ENCODE measurements at regions not wholly inside any gene's neighbourhood (a gene's known extent, or its start where the extent isn't known, plus 50 kb on each side); places are given as distances from the start of the nearest gene placed in this dataset.

- DNase-seq (ENCODE audit: low read depth) (no peak), FAIRE-seq (no peak)
- Histone ChIP-seq H3K4me3 (ENCODE audit: low read depth, low read length) (no peak overlapping the region), H3K27me3 (ENCODE audit: control insufficient read depth, insufficient read depth, low read length) (no peaks in the 10 kb centered on the region), H3K36me3 (ENCODE audit: control insufficient read depth, insufficient read depth, low read length) (no peaks in the 10 kb centered on the region)
- TF ChIP-seq, protein P1, sequence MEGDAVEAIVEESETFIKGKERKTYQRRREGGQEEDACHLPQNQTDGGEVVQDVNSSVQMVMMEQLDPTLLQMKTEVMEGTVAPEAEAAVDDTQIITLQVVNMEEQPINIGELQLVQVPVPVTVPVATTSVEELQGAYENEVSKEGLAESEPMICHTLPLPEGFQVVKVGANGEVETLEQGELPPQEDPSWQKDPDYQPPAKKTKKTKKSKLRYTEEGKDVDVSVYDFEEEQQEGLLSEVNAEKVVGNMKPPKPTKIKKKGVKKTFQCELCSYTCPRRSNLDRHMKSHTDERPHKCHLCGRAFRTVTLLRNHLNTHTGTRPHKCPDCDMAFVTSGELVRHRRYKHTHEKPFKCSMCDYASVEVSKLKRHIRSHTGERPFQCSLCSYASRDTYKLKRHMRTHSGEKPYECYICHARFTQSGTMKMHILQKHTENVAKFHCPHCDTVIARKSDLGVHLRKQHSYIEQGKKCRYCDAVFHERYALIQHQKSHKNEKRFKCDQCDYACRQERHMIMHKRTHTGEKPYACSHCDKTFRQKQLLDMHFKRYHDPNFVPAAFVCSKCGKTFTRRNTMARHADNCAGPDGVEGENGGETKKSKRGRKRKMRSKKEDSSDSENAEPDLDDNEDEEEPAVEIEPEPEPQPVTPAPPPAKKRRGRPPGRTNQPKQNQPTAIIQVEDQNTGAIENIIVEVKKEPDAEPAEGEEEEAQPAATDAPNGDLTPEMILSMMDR (IDR thresholded peaks at IDR 0.05; ENCODE audit: insufficient read depth, low read length, severe bottlenecking): no peak
These were observed 118.1 kb downstream of the GLRX3 start for GRCh38 chr10:130254243-130254642.

GRCh38 chr10:130254662-130255061, 118.5 kb downstream of the GLRX3 start:
- DNase-seq (ENCODE audit: low read depth) (no peak), FAIRE-seq (no peak)
- no peak overlapping the region for H3K4me3 ChIP-seq (ENCODE audit: low read depth, low read length)
- TF ChIP-seq, protein P1 (IDR thresholded peaks at IDR 0.05; ENCODE audit: insufficient read depth, low read length, severe bottlenecking): no peak
- no peaks in the 10 kb centered on the region for H3K27me3 ChIP-seq (ENCODE audit: control insufficient read depth, insufficient read depth, low read length)
- no peaks in the 10 kb centered on the region for H3K36me3 ChIP-seq (ENCODE audit: control insufficient read depth, insufficient read depth, low read length)

DNA sequence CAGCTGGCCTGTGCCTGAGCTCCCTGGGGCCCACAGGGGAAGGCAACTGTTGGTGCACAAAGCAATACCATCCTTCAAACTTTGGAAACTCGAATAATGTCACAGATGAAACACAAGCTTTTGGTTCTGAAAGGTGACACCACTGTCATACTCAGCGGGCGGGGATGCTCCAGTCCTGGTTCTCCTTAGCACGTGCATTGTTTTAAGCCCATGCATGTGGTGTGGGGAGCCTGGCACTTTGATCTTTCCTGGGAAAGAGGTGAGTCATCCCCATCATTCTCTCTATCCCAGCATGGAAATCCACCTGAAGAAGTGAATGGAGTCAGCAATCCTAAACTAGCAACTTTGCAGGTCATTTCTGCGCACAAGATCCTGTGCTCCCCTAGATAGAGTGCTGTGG, 119.6 kb downstream of the GLRX3 start:
- H3K4me3 ChIP-seq (ENCODE audit: low read depth, low read length): no peak overlapping the region
- TF ChIP-seq, protein P1 (IDR thresholded peaks at IDR 0.05; ENCODE audit: insufficient read depth, low read length, severe bottlenecking): no peak
- no peaks in the 10 kb centered on the region for H3K27me3 ChIP-seq (ENCODE audit: control insufficient read depth, insufficient read depth, low read length)
- FAIRE-seq (no peak), DNase-seq (ENCODE audit: low read depth) (no peak)
- H3K36me3 ChIP-seq (ENCODE audit: control insufficient read depth, insufficient read depth, low read length): no peaks in the 10 kb centered on the region

DNA sequence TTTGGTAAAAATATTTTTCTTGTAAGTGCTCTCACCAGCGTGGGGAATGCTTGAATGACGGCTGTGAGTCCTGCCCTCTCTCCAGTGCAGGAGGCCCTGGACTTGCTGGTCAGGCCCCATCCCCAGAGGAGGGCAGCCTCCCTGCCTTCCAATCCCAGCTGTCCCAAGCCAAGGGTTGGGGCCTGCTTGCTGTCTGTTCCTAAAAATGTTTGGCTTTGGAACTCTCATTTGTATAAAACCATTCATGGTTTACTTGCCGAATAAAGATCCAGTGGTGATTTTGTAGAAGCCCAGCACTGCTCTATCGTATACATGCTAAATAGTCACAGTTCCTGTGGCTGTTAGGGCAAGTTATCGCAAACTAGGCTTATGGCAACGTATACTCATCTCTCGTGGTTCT, 121.7 kb downstream of the GLRX3 start:
- H3K4me3 ChIP-seq (ENCODE audit: low read depth, low read length): no peak overlapping the region
- FAIRE-seq (peak; percentile 47), DNase-seq (ENCODE audit: low read depth) (no peak)
- no peaks in the 10 kb centered on the region for H3K36me3 ChIP-seq (ENCODE audit: control insufficient read depth, insufficient read depth, low read length)
- TF ChIP-seq, protein P1 (IDR thresholded peaks at IDR 0.05; ENCODE audit: insufficient read depth, low read length, severe bottlenecking): no peak
- H3K27me3 ChIP-seq (ENCODE audit: control insufficient read depth, insufficient read depth, low read length): no peaks in the 10 kb centered on the region

GRCh38 chr10:130259380-130259779, 123.2 kb downstream of the GLRX3 start:
- FAIRE-seq (no peak), DNase-seq (ENCODE audit: low read depth) (no peak)
- TF ChIP-seq, protein P1 (IDR thresholded peaks at IDR 0.05; ENCODE audit: insufficient read depth, low read length, severe bottlenecking): no peak
- no peaks in the 10 kb centered on the region for H3K27me3 ChIP-seq (ENCODE audit: control insufficient read depth, insufficient read depth, low read length)
- no peaks in the 10 kb centered on the region for H3K36me3 ChIP-seq (ENCODE audit: control insufficient read depth, insufficient read depth, low read length)
- H3K4me3 ChIP-seq (ENCODE audit: low read depth, low read length): no peak overlapping the region

DNA sequence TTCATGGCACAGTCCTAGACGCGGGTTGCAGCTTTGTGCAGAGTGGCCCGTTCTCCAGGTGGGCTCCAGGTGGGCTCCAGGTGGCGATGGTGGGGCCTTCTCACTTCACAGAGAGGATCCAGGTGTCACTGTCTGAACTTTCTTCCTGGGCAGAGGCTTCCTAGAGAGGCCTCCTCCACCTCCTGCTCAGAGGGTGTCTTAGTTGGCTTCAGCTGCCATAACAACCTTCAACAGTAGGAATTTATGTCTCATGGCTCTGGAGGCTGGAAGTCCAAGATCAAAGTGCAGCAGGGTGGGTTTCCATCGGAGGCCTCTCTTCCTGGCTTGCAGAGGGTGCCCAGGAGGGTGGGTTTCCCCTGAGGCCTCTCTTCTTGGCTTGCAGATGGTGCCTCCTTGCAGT, 125.1 kb downstream of the GLRX3 start:
- Histone ChIP-seq H3K4me3 (ENCODE audit: low read depth, low read length) (no peak overlapping the region), H3K27me3 (ENCODE audit: control insufficient read depth, insufficient read depth, low read length) (no peaks in the 10 kb centered on the region), H3K36me3 (ENCODE audit: control insufficient read depth, insufficient read depth, low read length) (no peaks in the 10 kb centered on the region)
- no peak for DNase-seq (ENCODE audit: low read depth)
- TF ChIP-seq, protein P1 (IDR thresholded peaks at IDR 0.05; ENCODE audit: insufficient read depth, low read length, severe bottlenecking): no peak
- FAIRE-seq: no peak

Data from bronchial epithelial cell (primary cell).